Peyer's patch (tissue), 4 donors: ENCODE measurements at regions not wholly inside any gene's neighbourhood (a gene's known extent, or its start where the extent isn't known, plus 50 kb on each side); places are given as distances from the start of the nearest gene placed in this dataset.

ENCODE experiments used
- DNase-seq, 3 donors: peaks; one replicate each; pipeline ENCODE4 v3.0.0-alpha.2; 2017 to 2019
- H3K27ac ChIP-seq, 4 donors: fragments of 200-600 bp; sonication (generic); one replicate each; pipeline ENCODE4 v1.5.1; 2016 to 2019
- H3K27me3 ChIP-seq, 2 donors: fragments of 200-600 bp; sonication (generic); one replicate each; pipeline ENCODE4 v1.5.1; 2019
- H3K36me3 ChIP-seq, 3 donors: fragments of 200-600 bp; sonication (generic); one replicate each; pipeline ENCODE4 v1.5.1; 2016 to 2019
- H3K4me1 ChIP-seq, 4 donors: fragments of 200-600 bp; sonication (generic); one replicate each; pipeline ENCODE4 v1.5.1; 2016 to 2019
- H3K4me3 ChIP-seq, 4 donors: fragments of 200-600 bp; sonication (generic); 1 replicate in 3 of 4; 2 replicates in 1 of 4; pipeline ENCODE4 v1.5.1; 2016 to 2019; ENCODE audit warnings: mild to moderate bottlenecking in 1 of 4
- H3K9me3 ChIP-seq, 4 donors: fragments of 200-600 bp; sonication (generic); one replicate each; pipeline ENCODE4 v1.5.1; 2016 to 2019; ENCODE audit warnings: mild to moderate bottlenecking in 1 of 4
- CTCF ChIP-seq, 6 experiments: fragments of 450-650 bp in 4 of 6; fragments of 200-600 bp in 2 of 6; sonication (generic) in 1 of 6; IDR thresholded peaks; one replicate each; pipeline ENCODE4 v1.5.1; 2017 to 2019; ENCODE audit warnings: antibody characterized with exemption in 6 of 6, mild to moderate bottlenecking in 3 of 6, moderate library complexity in 1 of 6
- POLR2A ChIP-seq, 2 donors: fragments of 450-650 bp; IDR thresholded peaks; one replicate each; pipeline ENCODE4 v1.5.1; 2017; ENCODE audit warnings: antibody characterized with exemption in 2 of 2, mild to moderate bottlenecking in 2 of 2, moderate library complexity in 2 of 2

- no peak overlapping the region for H3K27ac ChIP-seq
- no peaks in the 10 kb centered on the region for H3K9me3 ChIP-seq
- no peak for DNase-seq
- no peaks in the 10 kb centered on the region for H3K36me3 ChIP-seq
- no peaks in the 10 kb centered on the region for H3K27me3 ChIP-seq
- TF ChIP-seq CTCF (IDR thresholded peaks at IDR 0.05) (no peak), POLR2A (IDR thresholded peaks at IDR 0.05) (no peak)
- H3K4me1 ChIP-seq = no peaks in the 10 kb centered on the region
- H3K4me3 ChIP-seq = no peak overlapping the region
These were observed 57.3 kb downstream of the EVX1 start for GRCh38 chr7:27299861-27300260.

GRCh38 chr7:27300421-27300820, 57.8 kb downstream of the EVX1 start:
- Histone ChIP-seq H3K27ac (no peak overlapping the region), H3K4me3 (no peak overlapping the region), H3K4me1 (no peaks in the 10 kb centered on the region), H3K9me3 (no peaks in the 10 kb centered on the region), H3K27me3 (no peaks in the 10 kb centered on the region), H3K36me3 (no peaks in the 10 kb centered on the region)
- TF ChIP-seq POLR2A (IDR thresholded peaks at IDR 0.05) (no peak), CTCF (IDR thresholded peaks at IDR 0.05) (no peak)
- no peak for DNase-seq

GRCh38 chr7:27302590-27302989, 60.0 kb downstream of the EVX1 start:
- no peaks in the 10 kb centered on the region for H3K9me3 ChIP-seq
- H3K27me3 ChIP-seq = no peaks in the 10 kb centered on the region
- TF ChIP-seq CTCF (IDR thresholded peaks at IDR 0.05) (no peak), POLR2A (IDR thresholded peaks at IDR 0.05) (no peak)
- H3K4me1 ChIP-seq = no peaks in the 10 kb centered on the region
- no peak for DNase-seq
- no peak overlapping the region for H3K27ac ChIP-seq
- H3K36me3 ChIP-seq = no peaks in the 10 kb centered on the region
- no peak overlapping the region for H3K4me3 ChIP-seq

- H3K27ac ChIP-seq = no peak overlapping the region
- H3K27me3 ChIP-seq = no peaks in the 10 kb centered on the region
- no peaks in the 10 kb centered on the region for H3K9me3 ChIP-seq
- no peaks in the 10 kb centered on the region for H3K4me1 ChIP-seq
- no peaks in the 10 kb centered on the region for H3K36me3 ChIP-seq
- no peak overlapping the region for H3K4me3 ChIP-seq
- TF ChIP-seq CTCF (IDR thresholded peaks at IDR 0.05) (no peak), POLR2A (IDR thresholded peaks at IDR 0.05) (no peak)
- DNase-seq = no peak
These were observed 60.4 kb downstream of the EVX1 start for GRCh38 chr7:27303026-27303425.

GRCh38 chr7:27305854-27306253, 63.3 kb downstream of the EVX1 start:
- H3K4me1 ChIP-seq = no peaks in the 10 kb centered on the region
- H3K9me3 ChIP-seq = no peaks in the 10 kb centered on the region
- no peaks in the 10 kb centered on the region for H3K36me3 ChIP-seq
- no peak for DNase-seq
- no peak overlapping the region for H3K27ac ChIP-seq
- H3K27me3 ChIP-seq = no peaks in the 10 kb centered on the region
- no peak for TF ChIP-seq CTCF (IDR thresholded peaks at IDR 0.05)
- no peak for TF ChIP-seq POLR2A (IDR thresholded peaks at IDR 0.05)
- H3K4me3 ChIP-seq = no peak overlapping the region

- no peaks in the 10 kb centered on the region for H3K4me1 ChIP-seq
- H3K9me3 ChIP-seq = no peaks in the 10 kb centered on the region
- no peak overlapping the region for H3K4me3 ChIP-seq
- H3K27ac ChIP-seq = no peak overlapping the region
- TF ChIP-seq CTCF (IDR thresholded peaks at IDR 0.05) = no peak
- no peak for TF ChIP-seq POLR2A (IDR thresholded peaks at IDR 0.05)
- no peaks in the 10 kb centered on the region for H3K27me3 ChIP-seq
- H3K36me3 ChIP-seq = no peaks in the 10 kb centered on the region
- no peak for DNase-seq
These were observed 70.2 kb downstream of the EVX1 start for GRCh38 chr7:27312820-27313219.
